ENCODE measurements at regions not wholly inside any gene's neighbourhood (a gene's known extent, or its start where the extent isn't known, plus 50 kb on each side); places are given as distances from the start of the nearest gene placed in this dataset.

DNA sequence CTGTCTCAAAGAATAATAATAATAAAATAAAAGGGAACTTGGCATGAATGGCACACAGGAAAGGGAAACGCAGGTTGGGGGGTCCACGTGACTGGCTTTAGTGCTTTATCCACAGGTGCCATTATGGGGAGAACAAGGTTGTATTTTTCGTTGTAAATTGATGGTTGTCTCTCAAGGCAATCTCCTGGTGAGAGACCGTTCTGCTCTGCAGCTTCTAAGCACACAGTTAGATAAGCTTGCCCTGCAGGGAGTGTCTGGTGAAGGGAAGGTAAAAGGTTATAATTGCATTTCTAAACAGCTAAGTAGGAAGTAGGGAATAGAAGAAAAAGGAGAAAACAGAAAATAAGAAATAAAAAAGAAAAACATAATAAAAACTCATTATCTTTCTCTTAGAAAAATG lies 69.1 kb upstream of the CPSF6 start:
- TF ChIP-seq, protein P1, sequence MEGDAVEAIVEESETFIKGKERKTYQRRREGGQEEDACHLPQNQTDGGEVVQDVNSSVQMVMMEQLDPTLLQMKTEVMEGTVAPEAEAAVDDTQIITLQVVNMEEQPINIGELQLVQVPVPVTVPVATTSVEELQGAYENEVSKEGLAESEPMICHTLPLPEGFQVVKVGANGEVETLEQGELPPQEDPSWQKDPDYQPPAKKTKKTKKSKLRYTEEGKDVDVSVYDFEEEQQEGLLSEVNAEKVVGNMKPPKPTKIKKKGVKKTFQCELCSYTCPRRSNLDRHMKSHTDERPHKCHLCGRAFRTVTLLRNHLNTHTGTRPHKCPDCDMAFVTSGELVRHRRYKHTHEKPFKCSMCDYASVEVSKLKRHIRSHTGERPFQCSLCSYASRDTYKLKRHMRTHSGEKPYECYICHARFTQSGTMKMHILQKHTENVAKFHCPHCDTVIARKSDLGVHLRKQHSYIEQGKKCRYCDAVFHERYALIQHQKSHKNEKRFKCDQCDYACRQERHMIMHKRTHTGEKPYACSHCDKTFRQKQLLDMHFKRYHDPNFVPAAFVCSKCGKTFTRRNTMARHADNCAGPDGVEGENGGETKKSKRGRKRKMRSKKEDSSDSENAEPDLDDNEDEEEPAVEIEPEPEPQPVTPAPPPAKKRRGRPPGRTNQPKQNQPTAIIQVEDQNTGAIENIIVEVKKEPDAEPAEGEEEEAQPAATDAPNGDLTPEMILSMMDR (conservative IDR thresholded peaks at IDR 0.05), result no peak
- TF ChIP-seq EZH2 (IDR thresholded peaks at IDR 0.05; ENCODE audit: low read depth), result no peak

Data from PC-9 (cell line).